SU-DHL-6 (cell line): ENCODE measurements at regions not wholly inside any gene's neighbourhood (a gene's known extent, or its start where the extent isn't known, plus 50 kb on each side); places are given as distances from the start of the nearest gene placed in this dataset.

ENCODE experiments used
- CTCF ChIP-seq: fragments of 200-600 bp; sonication (generic); IDR thresholded peaks from one replicate; pipeline ENCODE4 v1.5.1; 2017; ENCODE audit warnings: antibody characterized with exemption, mild to moderate bottlenecking, low read length, moderate library complexity; ENCODE audit not compliant: insufficient read depth, poor library complexity, severe bottlenecking
- EZH2phosphoT487 ChIP-seq: fragments of 200-600 bp; sonication (generic), shearing (Covaris generic); conservative IDR thresholded peaks from 2 replicates; pipeline ENCODE4 v1.6.1; 2018; ENCODE audit warnings: mild to moderate bottlenecking, antibody characterized with exemption, low read length, moderate library complexity, mixed read lengths

GRCh38 chr16:74079232-74079586 is 217.4 kb upstream of the PSMD7 start:
- TF ChIP-seq CTCF (no peak), EZH2phosphoT487 (no peak)
